Loucy (cell line): ENCODE measurements at regions not wholly inside any gene's neighbourhood (a gene's known extent, or its start where the extent isn't known, plus 50 kb on each side); places are given as distances from the start of the nearest gene placed in this dataset.

Source experiments
- H2AFZ ChIP-seq: fragments of 200-600 bp; sonication (generic); 2 replicates; pipeline ENCODE4 v1.6.0; 2016; ENCODE audit warnings: antibody characterized with exemption, mild to moderate bottlenecking, low read length, moderate library complexity
- H3F3A ChIP-seq: fragments of 200-600 bp; 2 replicates; pipeline ENCODE4 v1.6.0; 2016; ENCODE audit warnings: antibody characterized with exemption, low read depth, mild to moderate bottlenecking
- H3K27me3 ChIP-seq: fragments of 200-600 bp; sonication (generic); 2 replicates; pipeline ENCODE4 v1.6.1; 2014; ENCODE audit warnings: low read length, mild to moderate bottlenecking; ENCODE audit not compliant: insufficient read depth, poor library complexity, severe bottlenecking
- H3K36me3 ChIP-seq: fragments of 200-600 bp; sonication (generic); 2 replicates; pipeline ENCODE4 v1.6.1; 2016; ENCODE audit warnings: low read length; ENCODE audit not compliant: insufficient read depth
- H3K4me1 ChIP-seq: fragments of 200-600 bp; sonication (generic); 2 replicates; pipeline ENCODE4 v1.5.1; 2014; ENCODE audit warnings: low read length, mild to moderate bottlenecking; ENCODE audit not compliant: insufficient read depth, poor library complexity, severe bottlenecking
- H3K4me2 ChIP-seq: fragments of 200-600 bp; sonication (generic); 2 replicates; pipeline ENCODE4 v1.6.0; 2014; ENCODE audit warnings: antibody characterized with exemption, low read length, low read depth, mild to moderate bottlenecking; ENCODE audit not compliant: poor library complexity, severe bottlenecking
- H3K4me3 ChIP-seq: fragments of 200-600 bp; sonication (generic); 2 replicates; pipeline ENCODE4 v1.5.1; 2014; ENCODE audit warnings: low read length, mild to moderate bottlenecking, mixed read lengths; ENCODE audit not compliant: poor library complexity, severe bottlenecking
- H3K79me2 ChIP-seq: fragments of 200-600 bp; sonication (generic); 2 replicates; pipeline ENCODE4 v1.6.1; 2014; ENCODE audit warnings: low read length; ENCODE audit not compliant: insufficient read depth
- H3K9ac ChIP-seq: fragments of 200-600 bp; sonication (generic); 2 replicates; pipeline ENCODE4 v1.6.0; 2014; ENCODE audit warnings: mild to moderate bottlenecking, low read depth, low read length, moderate library complexity; ENCODE audit not compliant: poor library complexity, severe bottlenecking
- H3K9me2 ChIP-seq: fragments of 200-600 bp; sonication (generic); replicated peaks from 2 replicates; pipeline ENCODE4 v1.6.1; 2016; ENCODE audit warnings: low read depth, low read length, mixed read lengths
- H3K9me3 ChIP-seq: fragments of 200-600 bp; sonication (generic); 2 replicates; pipeline ENCODE4 v1.6.1; 2014; ENCODE audit warnings: mild to moderate bottlenecking, antibody characterized with exemption, low read length, low read depth; ENCODE audit not compliant: insufficient read depth
- H4K20me1 ChIP-seq: fragments of 200-600 bp; sonication (generic); 2 replicates; pipeline ENCODE4 v1.6.0; 2014; ENCODE audit warnings: antibody characterized with exemption, low read length, mild to moderate bottlenecking; ENCODE audit not compliant: insufficient read depth, poor library complexity, severe bottlenecking
- CTCF ChIP-seq: fragments of 200-600 bp; sonication (generic); conservative IDR thresholded peaks from 2 replicates; pipeline ENCODE4 v1.5.1; 2014; ENCODE audit warnings: mild to moderate bottlenecking, antibody characterized with exemption, low read length
- EZH2phosphoT487 ChIP-seq: fragments of 200-600 bp; IDR thresholded peaks from 2 replicates; pipeline ENCODE4 v1.6.1; 2018; ENCODE audit warnings: antibody characterized with exemption, mild to moderate bottlenecking, moderate library complexity, borderline replicate concordance

- H3K4me1 ChIP-seq: no peaks in the 10 kb centered on the region
- no peaks in the 10 kb centered on the region for H3F3A ChIP-seq
- no peaks in the 10 kb centered on the region; the same call in 1 of the 2 replicates for H3K9me3 ChIP-seq
- H3K4me3 ChIP-seq: no peak overlapping the region
- no peaks in the 10 kb centered on the region for H3K36me3 ChIP-seq
- no peaks in the 10 kb centered on the region for H3K27me3 ChIP-seq
- H4K20me1 ChIP-seq: no peaks in the 10 kb centered on the region
- no peak overlapping the region for H3K9ac ChIP-seq
- H3K9me2 ChIP-seq: no peaks in the 10 kb centered on the region
- no peak overlapping the region for H2AFZ ChIP-seq
- no peaks in the 10 kb centered on the region for H3K79me2 ChIP-seq
- H3K4me2 ChIP-seq: no peak overlapping the region
- TF ChIP-seq CTCF: no peak
Observed at GRCh38 chr17:14882131-14882530, 383.0 kb downstream of the PMP22 start.

- no peaks in the 10 kb centered on the region for H3K27me3 ChIP-seq
- no peaks in the 10 kb centered on the region for H3F3A ChIP-seq
- no peaks in the 10 kb centered on the region for H3K9me3 ChIP-seq
- H2AFZ ChIP-seq: no peak overlapping the region
- no peaks in the 10 kb centered on the region for H3K36me3 ChIP-seq
- H3K4me2 ChIP-seq: no peak overlapping the region
- no peaks in the 10 kb centered on the region for H3K79me2 ChIP-seq
- no peak overlapping the region for H3K9ac ChIP-seq
- no peaks in the 10 kb centered on the region for H3K9me2 ChIP-seq
- H3K4me1 ChIP-seq: no peaks in the 10 kb centered on the region
- TF ChIP-seq EZH2phosphoT487 (no peak), CTCF (no peak)
- no peaks in the 10 kb centered on the region for H4K20me1 ChIP-seq
- H3K4me3 ChIP-seq: no peak overlapping the region
Observed at GRCh38 chr17:14875557-14876412, 389.3 kb downstream of the PMP22 start.

GRCh38 chr17:14873996-14874395 lies 391.1 kb downstream of the PMP22 start:
- Histone ChIP-seq H3K9me3 (no peaks in the 10 kb centered on the region), H3K36me3 (no peaks in the 10 kb centered on the region)
- TF ChIP-seq EZH2phosphoT487 (no peak), CTCF (no peak)

More at GRCh38 chr17:14873996-14874395, 391.1 kb downstream of the PMP22 start:
- H3K27me3 ChIP-seq: no peaks in the 10 kb centered on the region
- H3F3A ChIP-seq: no peaks in the 10 kb centered on the region
- H3K4me3 ChIP-seq: no peak overlapping the region
- no peaks in the 10 kb centered on the region for H3K4me1 ChIP-seq
- no peak overlapping the region for H3K9ac ChIP-seq
- H3K79me2 ChIP-seq: no peaks in the 10 kb centered on the region
- H2AFZ ChIP-seq: no peak overlapping the region
- H3K9me2 ChIP-seq: no peaks in the 10 kb centered on the region
- H4K20me1 ChIP-seq: no peaks in the 10 kb centered on the region
- H3K4me2 ChIP-seq: no peak overlapping the region
